K562 (cell line): ENCODE measurements at regions not wholly inside any gene's neighbourhood (a gene's known extent, or its start where the extent isn't known, plus 50 kb on each side); places are given as distances from the start of the nearest gene placed in this dataset.

ENCODE experiments used
- HNRNPL ChIP-seq: fragments of 200-400 bp; formaldehyde crosslinking; IDR thresholded peaks from 2 replicates; pipeline ENCODE4 v1.6.1; 2017; ENCODE audit warnings: low read depth, mild to moderate bottlenecking, low read length
- ILK ChIP-seq: fragments of 450-650 bp; IDR thresholded peaks from 2 replicates; pipeline ENCODE4 v1.6.1; 2016; ENCODE audit warnings: missing genetic modification characterization, low read depth, mild to moderate bottlenecking, missing compliant biosample characterization, moderate library complexity, borderline replicate concordance
- MTA3 ChIP-seq: fragments of 450-650 bp; formaldehyde crosslinking; IDR thresholded peaks from 2 replicates; pipeline ENCODE4 v1.6.1; 2017; ENCODE audit warnings: mild to moderate bottlenecking, borderline replicate concordance
- MYNN ChIP-seq, 2 experiments: sonication (generic); formaldehyde crosslinking in 1 of 2; IDR thresholded peaks; 2 replicates each; pipeline versions ENCODE4 v1.5.0 to v1.6.1; 2016 to 2020; ENCODE audit warnings: antibody characterized with exemption in 1 of 2, missing genetic modification reagents in 1 of 2
- RBFOX2 ChIP-seq: fragments of 200-400 bp; formaldehyde crosslinking; IDR thresholded peaks from 2 replicates; pipeline ENCODE4 v1.6.1; 2017; ENCODE audit warnings: low read depth, mild to moderate bottlenecking, low read length, moderate library complexity
- SMC3 ChIP-seq: conservative IDR thresholded peaks from 2 replicates; pipeline ENCODE4 v1.6.1; 2011; ENCODE audit warnings: low read depth, low read length, improper control_type of control experiment; ENCODE audit not compliant: insufficient read depth
- ZBTB8A ChIP-seq: fragments of 450-650 bp; IDR thresholded peaks from 2 replicates; pipeline ENCODE4 v1.6.1; 2018; ENCODE audit warnings: mild to moderate bottlenecking, moderate library complexity; ENCODE audit not compliant: partially characterized antibody
- ZNF274 ChIP-seq: IDR thresholded peaks from 2 replicates; pipeline ENCODE4 v1.6.1; 2011; ENCODE audit warnings: low read depth, mild to moderate bottlenecking, low read length, moderate library complexity, borderline replicate concordance
- ZNF830 ChIP-seq: fragments of 250-450 bp; sonication (Bioruptor Pico); IDR thresholded peaks from 2 replicates; pipeline ENCODE4 v1.5.0; 2021; ENCODE audit warnings: mild to moderate bottlenecking
- TF ChIP-seq, protein P1 (sequence below), 2 experiments: fragments of 450-650 bp; IDR thresholded peaks; 2 replicates each; pipeline ENCODE4 v1.6.1; 2016; ENCODE audit warnings: mild to moderate bottlenecking in 2 of 2, borderline replicate concordance in 1 of 2, low read depth in 1 of 2, moderate library complexity in 1 of 2
- TF ChIP-seq, protein P2 (sequence below): sonication (generic); formaldehyde crosslinking; IDR thresholded peaks from 2 replicates; pipeline ENCODE4 v1.8.0; 2022; ENCODE audit warnings: mild to moderate bottlenecking, missing genetic modification reagents
- TF ChIP-seq, protein P3 (sequence below): fragments of 200-800 bp; sonication (Bioruptor generic); IDR thresholded peaks from 2 replicates; pipeline ENCODE4 v1.6.1; 2016; ENCODE audit warnings: missing genetic modification characterization, missing compliant biosample characterization

DNA sequence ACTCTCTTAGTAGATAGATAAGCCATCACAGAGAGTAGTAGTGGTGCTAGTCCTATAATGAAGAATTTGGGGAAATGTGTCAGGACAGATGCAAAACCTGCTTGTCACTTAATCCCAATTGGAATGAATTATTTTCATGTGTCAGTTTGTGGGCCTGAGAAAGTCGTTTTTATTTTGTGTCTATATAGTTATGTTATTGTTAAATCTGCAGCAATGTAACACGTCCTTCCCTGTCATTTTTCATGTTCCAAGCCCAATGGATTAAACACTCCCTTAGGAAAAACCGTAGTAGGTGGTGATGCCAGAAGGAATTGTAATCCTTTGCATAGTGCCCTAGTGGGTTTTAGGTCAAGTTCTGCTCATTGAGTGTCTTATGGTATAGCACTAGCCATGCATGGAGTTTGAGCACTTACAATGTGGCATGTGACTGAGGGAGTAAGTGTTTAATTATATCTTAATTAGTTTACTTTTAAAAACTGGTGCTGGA, 105.9 kb upstream of the PRSS16 start (continued):
- TF ChIP-seq, protein P1, sequence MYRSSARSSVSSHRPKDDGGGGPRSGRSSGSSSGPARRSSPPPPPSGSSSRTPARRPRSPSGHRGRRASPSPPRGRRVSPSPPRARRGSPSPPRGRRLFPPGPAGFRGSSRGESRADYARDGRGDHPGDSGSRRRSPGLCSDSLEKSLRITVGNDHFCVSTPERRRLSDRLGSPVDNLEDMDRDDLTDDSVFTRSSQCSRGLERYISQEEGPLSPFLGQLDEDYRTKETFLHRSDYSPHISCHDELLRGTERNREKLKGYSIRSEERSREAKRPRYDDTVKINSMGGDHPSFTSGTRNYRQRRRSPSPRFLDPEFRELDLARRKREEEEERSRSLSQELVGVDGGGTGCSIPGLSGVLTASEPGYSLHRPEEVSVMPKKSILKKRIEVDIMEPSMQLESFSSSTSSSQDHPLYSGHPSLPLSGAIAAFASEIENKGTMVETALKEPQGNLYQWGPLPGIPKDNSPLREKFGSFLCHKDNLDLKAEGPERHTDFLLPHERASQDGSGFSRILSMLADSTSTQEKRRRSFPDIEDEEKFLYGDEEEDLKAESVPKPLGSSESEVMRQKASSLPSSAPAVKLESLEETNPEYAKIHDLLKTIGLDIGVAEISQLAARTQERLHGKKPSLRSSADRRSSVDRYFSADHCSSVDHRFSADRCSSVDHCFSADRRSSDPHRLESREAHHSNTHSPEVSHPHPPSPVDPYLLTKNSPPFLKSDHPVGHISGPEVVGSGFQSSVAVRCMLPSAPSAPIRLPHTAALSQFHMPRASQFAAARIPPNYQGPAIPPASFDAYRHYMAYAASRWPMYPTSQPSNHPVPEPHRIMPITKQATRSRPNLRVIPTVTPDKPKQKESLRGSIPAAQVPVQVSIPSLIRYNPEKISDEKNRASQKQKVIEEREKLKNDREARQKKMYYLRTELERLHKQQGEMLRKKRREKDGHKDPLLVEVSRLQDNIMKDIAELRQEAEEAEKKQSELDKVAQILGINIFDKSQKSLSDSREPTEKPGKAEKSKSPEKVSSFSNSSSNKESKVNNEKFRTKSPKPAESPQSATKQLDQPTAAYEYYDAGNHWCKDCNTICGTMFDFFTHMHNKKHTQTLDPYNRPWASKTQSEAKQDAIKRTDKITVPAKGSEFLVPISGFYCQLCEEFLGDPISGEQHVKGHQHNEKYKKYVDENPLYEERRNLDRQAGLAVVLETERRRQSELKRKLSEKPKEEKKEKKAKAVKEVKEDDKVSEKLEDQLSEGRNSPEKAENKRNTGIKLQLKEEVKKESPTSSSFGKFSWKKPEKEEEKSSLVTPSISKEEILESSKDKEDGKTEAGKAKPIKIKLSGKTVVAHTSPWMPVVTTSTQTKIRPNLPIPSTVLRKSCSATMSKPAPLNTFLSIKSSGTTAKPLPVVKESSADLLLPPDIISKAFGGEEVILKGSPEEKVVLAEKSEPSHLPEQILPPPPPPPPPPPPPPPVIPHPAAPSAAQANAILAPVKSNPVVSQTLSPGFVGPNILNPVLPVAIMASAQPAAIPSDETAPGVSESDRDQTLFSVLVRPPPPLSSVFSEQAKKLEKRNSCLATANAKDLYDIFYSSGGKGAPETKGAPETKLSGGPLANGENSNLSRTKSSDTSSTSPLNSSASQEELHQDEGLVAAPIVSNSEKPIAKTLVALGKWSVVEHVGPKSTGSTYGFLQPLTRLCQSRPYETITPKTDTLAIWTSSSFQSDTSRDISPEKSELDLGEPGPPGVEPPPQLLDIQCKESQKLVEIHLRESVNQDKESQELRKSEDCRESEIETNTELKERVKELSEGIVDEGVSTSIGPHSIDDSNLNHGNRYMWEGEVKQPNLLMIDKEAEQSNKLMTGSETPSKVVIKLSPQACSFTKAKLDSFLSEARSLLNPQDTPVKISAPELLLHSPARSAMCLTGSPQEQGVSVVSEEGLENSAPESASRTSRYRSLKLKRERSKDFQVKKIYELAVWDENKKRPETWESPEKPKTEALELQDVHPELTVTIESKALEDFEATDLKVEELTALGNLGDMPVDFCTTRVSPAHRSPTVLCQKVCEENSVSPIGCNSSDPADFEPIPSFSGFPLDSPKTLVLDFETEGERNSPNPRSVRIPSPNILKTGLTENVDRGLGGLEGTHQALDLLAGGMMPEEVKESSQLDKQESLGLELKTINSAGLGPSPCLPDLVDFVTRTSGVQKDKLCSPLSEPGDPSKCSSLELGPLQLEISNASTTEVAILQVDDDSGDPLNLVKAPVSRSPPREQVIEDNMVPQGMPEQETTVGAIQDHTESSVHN (IDR thresholded peaks at IDR 0.05; ENCODE audit: borderline replicate concordance in 1 of 2, low read depth in 1 of 2): no peak
- no peak for TF ChIP-seq MYNN (IDR thresholded peaks at IDR 0.05)
- no peak for TF ChIP-seq MYNN (CRISPR knock-in tag; IDR thresholded peaks at IDR 0.05)
- TF ChIP-seq ZNF830 (CRISPR knock-in tag): no peak
- TF ChIP-seq, protein P2, sequence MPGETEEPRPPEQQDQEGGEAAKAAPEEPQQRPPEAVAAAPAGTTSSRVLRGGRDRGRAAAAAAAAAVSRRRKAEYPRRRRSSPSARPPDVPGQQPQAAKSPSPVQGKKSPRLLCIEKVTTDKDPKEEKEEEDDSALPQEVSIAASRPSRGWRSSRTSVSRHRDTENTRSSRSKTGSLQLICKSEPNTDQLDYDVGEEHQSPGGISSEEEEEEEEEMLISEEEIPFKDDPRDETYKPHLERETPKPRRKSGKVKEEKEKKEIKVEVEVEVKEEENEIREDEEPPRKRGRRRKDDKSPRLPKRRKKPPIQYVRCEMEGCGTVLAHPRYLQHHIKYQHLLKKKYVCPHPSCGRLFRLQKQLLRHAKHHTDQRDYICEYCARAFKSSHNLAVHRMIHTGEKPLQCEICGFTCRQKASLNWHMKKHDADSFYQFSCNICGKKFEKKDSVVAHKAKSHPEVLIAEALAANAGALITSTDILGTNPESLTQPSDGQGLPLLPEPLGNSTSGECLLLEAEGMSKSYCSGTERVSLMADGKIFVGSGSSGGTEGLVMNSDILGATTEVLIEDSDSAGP (CRISPR knock-in tag): no peak
- 0 out of 2 replicates have a peak, but pooled peaks have one; percentile 0 for TF ChIP-seq SMC3
- TF ChIP-seq, protein P3, sequence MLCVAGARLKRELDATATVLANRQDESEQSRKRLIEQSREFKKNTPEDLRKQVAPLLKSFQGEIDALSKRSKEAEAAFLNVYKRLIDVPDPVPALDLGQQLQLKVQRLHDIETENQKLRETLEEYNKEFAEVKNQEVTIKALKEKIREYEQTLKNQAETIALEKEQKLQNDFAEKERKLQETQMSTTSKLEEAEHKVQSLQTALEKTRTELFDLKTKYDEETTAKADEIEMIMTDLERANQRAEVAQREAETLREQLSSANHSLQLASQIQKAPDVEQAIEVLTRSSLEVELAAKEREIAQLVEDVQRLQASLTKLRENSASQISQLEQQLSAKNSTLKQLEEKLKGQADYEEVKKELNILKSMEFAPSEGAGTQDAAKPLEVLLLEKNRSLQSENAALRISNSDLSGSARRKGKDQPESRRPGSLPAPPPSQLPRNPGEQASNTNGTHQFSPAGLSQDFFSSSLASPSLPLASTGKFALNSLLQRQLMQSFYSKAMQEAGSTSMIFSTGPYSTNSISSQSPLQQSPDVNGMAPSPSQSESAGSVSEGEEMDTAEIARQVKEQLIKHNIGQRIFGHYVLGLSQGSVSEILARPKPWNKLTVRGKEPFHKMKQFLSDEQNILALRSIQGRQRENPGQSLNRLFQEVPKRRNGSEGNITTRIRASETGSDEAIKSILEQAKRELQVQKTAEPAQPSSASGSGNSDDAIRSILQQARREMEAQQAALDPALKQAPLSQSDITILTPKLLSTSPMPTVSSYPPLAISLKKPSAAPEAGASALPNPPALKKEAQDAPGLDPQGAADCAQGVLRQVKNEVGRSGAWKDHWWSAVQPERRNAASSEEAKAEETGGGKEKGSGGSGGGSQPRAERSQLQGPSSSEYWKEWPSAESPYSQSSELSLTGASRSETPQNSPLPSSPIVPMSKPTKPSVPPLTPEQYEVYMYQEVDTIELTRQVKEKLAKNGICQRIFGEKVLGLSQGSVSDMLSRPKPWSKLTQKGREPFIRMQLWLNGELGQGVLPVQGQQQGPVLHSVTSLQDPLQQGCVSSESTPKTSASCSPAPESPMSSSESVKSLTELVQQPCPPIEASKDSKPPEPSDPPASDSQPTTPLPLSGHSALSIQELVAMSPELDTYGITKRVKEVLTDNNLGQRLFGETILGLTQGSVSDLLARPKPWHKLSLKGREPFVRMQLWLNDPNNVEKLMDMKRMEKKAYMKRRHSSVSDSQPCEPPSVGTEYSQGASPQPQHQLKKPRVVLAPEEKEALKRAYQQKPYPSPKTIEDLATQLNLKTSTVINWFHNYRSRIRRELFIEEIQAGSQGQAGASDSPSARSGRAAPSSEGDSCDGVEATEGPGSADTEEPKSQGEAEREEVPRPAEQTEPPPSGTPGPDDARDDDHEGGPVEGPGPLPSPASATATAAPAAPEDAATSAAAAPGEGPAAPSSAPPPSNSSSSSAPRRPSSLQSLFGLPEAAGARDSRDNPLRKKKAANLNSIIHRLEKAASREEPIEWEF (CRISPR knock-in tag): no peak
- peak; percentile 75 for TF ChIP-seq RBFOX2
- no peak for TF ChIP-seq ZNF274
- no peak for TF ChIP-seq ZBTB8A
- 0 out of 2 replicates have a peak, but pooled peaks have one; percentile 31 for TF ChIP-seq MTA3
- TF ChIP-seq HNRNPL: peak; percentile 65; the same call in 1 of the 2 replicates
- TF ChIP-seq ILK: no peak
